ENCODE measurements at regions not wholly inside any gene's neighbourhood (a gene's known extent, or its start where the extent isn't known, plus 50 kb on each side); places are given as distances from the start of the nearest gene placed in this dataset.

GRCh38 chr13:105272660-105273631 is 1262.5 kb downstream of the EFNB2 start:
- no peaks in the 10 kb centered on the region for H3K4me1 ChIP-seq
- no peak for TF ChIP-seq CTCF (IDR thresholded peaks at IDR 0.05; ENCODE audit: borderline replicate concordance)
- H3K36me3 ChIP-seq, result no peaks in the 10 kb centered on the region
- no peaks in the 10 kb centered on the region for H3K27me3 ChIP-seq (ENCODE audit: low read depth)
- no peaks in the 10 kb centered on the region for H3K9me3 ChIP-seq (replicated peaks)
- intact Hi-C loops (cut with micrococcal nuclease), result no loop called here
- no peak for DNase-seq
- H3K27ac ChIP-seq (replicated peaks), result no peak overlapping the region
- H3K4me3 ChIP-seq, result no peak overlapping the region

GRCh38 chr13:105266615-105267014 is 1268.8 kb downstream of the EFNB2 start:
- no peak for DNase-seq
- Histone ChIP-seq H3K9me3 (replicated peaks) (no peaks in the 10 kb centered on the region), H3K4me3 (no peak overlapping the region), H3K4me1 (no peaks in the 10 kb centered on the region), H3K27me3 (ENCODE audit: low read depth) (no peaks in the 10 kb centered on the region), H3K36me3 (no peaks in the 10 kb centered on the region), H3K27ac (replicated peaks) (no peak overlapping the region)
- TF ChIP-seq CTCF (IDR thresholded peaks at IDR 0.05; ENCODE audit: borderline replicate concordance), result no peak
- intact Hi-C loops (cut with micrococcal nuclease), result no loop called here

- intact Hi-C loops (cut with micrococcal nuclease), result no loop called here
- Histone ChIP-seq H3K9me3 (replicated peaks) (no peaks in the 10 kb centered on the region), H3K4me1 (no peaks in the 10 kb centered on the region), H3K36me3 (no peaks in the 10 kb centered on the region), H3K4me3 (no peak overlapping the region), H3K27me3 (ENCODE audit: low read depth) (no peaks in the 10 kb centered on the region), H3K27ac (replicated peaks) (no peak overlapping the region)
- DNase-seq, result no peak
- no peak for TF ChIP-seq CTCF (IDR thresholded peaks at IDR 0.05; ENCODE audit: borderline replicate concordance)
Observed at GRCh38 chr13:105262579-105262978, 1272.9 kb downstream of the EFNB2 start.

- no peak for DNase-seq
- Histone ChIP-seq H3K4me3 (no peak overlapping the region), H3K27me3 (ENCODE audit: low read depth) (no peaks in the 10 kb centered on the region), H3K9me3 (replicated peaks) (no peaks in the 10 kb centered on the region), H3K4me1 (no peaks in the 10 kb centered on the region), H3K36me3 (no peaks in the 10 kb centered on the region), H3K27ac (replicated peaks) (no peak overlapping the region)
- intact Hi-C loops (cut with micrococcal nuclease), result no loop called here
- TF ChIP-seq CTCF (IDR thresholded peaks at IDR 0.05; ENCODE audit: borderline replicate concordance), result no peak
Observed at GRCh38 chr13:105259426-105259825, 1276.0 kb downstream of the EFNB2 start.

GRCh38 chr13:105255472-105255871 is 1280.0 kb downstream of the EFNB2 start:
- Histone ChIP-seq H3K36me3 (no peaks in the 10 kb centered on the region), H3K4me1 (no peaks in the 10 kb centered on the region), H3K27me3 (ENCODE audit: low read depth) (no peaks in the 10 kb centered on the region), H3K27ac (replicated peaks) (no peak overlapping the region), H3K4me3 (no peak overlapping the region), H3K9me3 (replicated peaks) (peaks cover under 1% of the 10 kb centered on the region)
- DNase-seq, result no peak
- TF ChIP-seq CTCF (IDR thresholded peaks at IDR 0.05; ENCODE audit: borderline replicate concordance), result no peak
- intact Hi-C loops (cut with micrococcal nuclease), result no loop called here
